ENCODE measurements at regions not wholly inside any gene's neighbourhood (a gene's known extent, or its start where the extent isn't known, plus 50 kb on each side); places are given as distances from the start of the nearest gene placed in this dataset.

DNA sequence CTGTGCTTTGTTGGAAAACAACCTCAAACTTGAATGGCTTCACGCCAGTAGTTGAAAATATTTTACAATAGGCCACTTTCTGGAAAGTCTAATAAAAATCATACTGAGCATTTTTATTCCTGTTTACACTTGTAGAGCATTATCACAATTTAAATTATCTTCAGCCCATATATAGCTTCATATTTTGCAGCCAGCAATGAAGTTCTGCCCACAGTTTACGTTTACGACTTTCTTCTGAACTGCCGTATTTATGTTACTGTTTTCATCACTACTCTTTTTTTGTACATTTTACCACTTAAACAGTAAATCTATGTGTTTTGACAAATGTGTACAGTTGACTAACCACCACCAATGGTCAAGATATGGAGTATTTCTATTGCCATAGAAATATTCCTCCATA, 86.2 kb downstream of the COPS8 start:
- DNase-seq = no peak

DNA sequence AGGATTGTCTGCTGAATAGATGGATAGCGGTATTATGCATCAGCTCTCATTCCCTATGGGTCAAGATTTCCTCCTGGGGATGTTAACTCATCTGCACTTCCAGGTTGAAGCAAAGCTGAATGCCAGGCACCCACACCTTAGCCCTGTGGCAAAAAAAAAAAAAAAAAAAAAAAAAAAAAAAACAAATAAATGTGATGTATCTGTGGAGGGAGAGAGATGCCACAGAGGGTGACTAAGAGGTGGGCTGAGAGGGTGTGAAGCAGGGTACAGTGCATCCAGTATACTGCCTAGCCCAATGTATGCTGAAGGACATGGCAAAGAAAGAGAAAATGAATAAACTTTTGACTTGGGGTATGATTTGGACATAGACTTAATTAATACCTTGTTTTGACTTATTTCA, 91.4 kb downstream of the COPS8 start:
- no peak for DNase-seq

- DNase-seq = no peak
These were observed 92.3 kb downstream of the COPS8 start for GRCh38 chr2:237177986-237178385.

DNA sequence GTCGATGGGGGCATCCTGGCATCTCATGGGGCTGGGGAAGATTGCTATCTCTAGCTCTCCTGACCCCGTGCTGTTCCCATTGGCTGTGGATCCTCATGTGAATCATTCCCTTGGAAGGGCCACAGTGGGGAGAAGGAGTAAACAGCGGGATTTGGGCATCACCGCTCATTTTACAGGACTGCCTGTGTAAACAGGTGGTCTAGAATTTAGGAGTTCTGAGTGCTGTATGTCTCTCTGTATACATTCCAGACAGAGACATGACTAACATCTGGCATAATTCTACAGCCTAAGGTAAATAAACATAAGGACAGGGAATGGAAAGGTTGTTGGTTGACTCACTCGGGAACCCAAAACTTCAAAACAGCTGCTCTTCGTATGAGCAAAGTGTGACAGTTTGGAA, 92.7 kb downstream of the COPS8 start:
- DNase-seq = no peak

GRCh38 chr2:237179161-237179560, 93.5 kb downstream of the COPS8 start:
- DNase-seq = no peak

DNA sequence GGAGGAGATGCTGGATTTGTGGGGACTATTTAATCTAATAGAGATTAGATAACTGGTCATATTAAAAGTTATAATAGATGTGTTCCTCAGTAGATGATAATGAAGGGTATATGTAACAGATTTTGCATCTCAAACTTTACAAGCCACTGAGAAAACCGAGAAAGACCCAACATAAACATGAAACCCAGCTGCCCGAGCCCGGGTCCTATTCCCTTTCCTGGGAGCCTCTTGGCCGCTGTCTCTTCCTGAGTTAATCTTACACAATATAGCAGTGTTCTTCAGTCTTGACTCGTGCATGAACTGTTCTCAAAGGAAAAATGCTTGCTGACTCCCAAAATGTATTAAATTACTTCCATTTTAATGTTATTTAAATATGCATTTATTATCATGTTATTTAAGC, 94.5 kb downstream of the COPS8 start:
- DNase-seq = no peak

DNA sequence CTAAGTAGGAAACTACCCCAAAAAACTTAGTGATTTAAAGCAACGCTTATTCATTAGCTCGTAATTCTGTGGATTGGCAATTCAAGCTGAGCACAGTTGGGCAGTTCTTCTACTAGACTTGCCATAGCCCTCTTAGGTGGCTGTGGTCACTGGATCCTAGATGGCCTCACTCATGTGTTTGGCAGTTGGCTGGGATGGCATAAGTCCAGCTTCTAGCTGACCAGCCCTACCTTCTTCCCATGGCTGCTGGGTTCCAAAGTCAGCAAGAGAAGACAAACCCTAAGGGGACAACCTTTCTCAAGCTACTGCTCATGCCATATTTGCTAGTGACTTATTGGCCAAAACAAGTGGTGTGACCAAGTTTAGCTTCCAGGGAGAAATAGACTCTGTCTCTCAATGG, 95.3 kb downstream of the COPS8 start:
- DNase-seq = no peak

DNA sequence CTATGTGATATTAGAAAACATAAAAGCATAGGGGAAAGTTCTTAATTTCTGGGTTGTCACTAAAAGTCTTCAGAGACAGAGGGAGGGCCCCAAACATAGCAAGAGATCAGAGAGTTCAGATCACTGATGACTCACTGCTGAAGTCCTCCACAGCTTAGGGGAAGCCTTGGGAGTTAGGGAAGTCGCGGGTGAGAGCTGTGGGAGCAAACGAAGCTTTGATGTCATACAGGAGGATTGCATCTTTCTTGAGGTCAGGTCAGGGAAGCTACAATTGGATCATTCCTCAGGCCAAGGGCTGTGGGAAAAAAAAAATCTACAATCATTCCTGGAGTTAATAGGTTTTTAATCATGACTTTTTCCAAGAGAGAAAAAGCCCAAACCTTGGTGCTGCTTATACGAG, 96.2 kb downstream of the COPS8 start:
- DNase-seq = no peak

DNA sequence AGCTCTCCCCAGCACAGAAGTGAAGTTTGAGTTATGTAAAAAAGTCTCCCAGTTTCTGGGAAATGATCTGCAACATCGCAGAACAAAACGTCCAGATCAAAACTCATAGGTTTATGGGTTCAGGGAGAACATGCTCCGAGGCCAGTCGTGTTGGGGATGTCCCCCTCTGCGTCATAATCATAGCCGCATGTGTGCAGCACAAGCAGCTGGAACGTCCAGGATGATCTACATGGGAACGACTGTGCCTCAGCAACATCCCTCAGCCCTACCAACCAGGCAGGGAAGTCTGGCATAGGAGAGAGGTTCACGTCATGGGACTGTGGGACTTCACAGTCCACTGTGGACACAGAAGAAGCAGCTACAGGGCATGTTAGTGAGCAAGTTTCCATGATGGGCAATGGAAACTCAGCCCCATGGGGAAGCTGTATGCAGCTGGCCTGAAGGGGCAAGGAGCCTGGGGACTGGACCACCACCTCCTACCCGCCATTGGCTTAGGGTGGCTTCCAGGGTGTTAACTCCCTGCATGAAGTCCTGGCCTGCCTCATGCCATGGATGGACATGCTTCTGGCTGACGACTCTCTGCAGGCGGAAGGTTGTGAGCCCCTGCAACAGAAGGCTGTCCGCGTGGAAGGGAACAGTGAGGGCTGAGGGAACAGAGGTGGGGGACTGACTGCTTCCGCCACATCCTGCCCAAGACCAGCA, 96.9 kb downstream of the COPS8 start:
- no peak for DNase-seq

DNA sequence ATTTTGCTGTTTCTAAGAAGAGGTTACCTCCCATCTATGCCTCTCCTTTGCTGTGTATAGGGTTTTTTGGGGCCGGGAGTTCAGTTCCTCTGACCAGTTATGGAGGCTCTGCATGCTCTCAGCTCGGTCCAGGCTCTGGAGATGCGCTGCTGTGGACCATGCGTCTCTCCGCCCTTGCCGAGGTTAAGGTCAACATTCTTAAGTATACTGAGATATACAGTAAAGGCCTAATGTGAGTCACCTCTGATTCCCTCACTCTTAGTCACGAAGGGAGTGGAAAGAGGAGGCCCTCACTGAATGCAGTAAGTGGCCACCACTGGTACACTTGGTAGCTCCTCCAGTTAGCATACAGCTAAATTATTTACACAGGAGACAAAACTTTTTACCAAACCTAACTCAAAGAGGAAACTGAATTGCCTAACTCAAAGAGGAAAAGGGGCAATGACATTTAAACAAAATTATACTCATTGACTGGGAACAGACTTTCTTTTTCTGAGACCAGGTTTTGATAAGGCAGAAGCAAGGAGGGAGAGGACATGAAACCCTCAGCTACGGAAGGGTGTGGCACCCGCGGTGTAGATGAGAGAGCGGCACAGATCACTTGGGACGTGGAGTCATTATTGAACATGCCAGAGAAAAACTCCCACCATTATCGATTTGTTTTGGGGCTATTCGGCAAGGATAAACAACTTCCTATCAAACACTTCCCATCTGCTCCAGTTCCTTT, 98.7 kb downstream of the COPS8 start:
- DNase-seq = no peak

- no peak for DNase-seq
These were observed 99.3 kb downstream of the COPS8 start for GRCh38 chr2:237184919-237185552.

- no peak for DNase-seq
These were observed 99.8 kb downstream of the COPS8 start for GRCh38 chr2:237185553-237185925.

GRCh38 chr2:237189799-237190198, 104.1 kb downstream of the COPS8 start:
- no peak for DNase-seq

DNA sequence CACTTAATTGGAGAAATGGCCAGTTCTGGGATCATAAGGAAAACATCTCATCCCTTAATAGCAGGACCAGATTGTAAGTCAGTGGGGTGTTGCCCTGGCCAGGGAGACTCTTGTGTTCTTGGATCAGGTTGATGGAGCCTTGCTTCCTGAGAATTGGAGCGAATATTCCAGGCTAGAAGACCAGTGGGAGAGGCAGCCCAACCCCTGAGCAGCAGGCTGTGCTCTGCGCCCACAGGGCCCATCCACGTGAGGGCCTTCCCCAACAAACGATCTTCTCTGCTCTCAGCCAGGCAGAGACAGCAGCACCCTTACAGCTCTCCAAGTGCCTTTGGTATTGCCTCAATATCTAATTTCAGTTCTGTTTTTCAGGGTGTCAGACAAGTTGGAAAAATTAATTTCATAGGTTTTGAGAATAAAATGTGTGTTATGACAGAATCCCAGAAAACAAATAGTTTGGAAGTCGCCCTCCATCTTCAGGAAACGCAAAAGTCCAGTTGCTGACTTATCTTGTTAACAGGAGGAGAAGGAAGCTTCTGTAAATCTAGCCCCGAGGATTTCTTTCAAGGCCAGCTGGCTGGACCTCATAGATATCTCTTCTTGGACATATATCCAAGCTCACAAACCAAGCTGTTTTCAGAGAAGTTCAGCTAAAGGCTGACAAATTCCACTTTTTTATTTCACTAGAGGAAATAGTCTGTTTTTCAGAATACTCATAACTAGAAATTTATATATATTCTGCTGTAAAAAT, 105.5 kb downstream of the COPS8 start:
- DNase-seq = no peak

GRCh38 chr2:237191714-237192081, 106.0 kb downstream of the COPS8 start:
- no peak for DNase-seq

- no peak for DNase-seq
These were observed 107.2 kb downstream of the COPS8 start for GRCh38 chr2:237192881-237193280.

GRCh38 chr2:237193436-237193835, 107.7 kb downstream of the COPS8 start:
- DNase-seq = no peak

DNA sequence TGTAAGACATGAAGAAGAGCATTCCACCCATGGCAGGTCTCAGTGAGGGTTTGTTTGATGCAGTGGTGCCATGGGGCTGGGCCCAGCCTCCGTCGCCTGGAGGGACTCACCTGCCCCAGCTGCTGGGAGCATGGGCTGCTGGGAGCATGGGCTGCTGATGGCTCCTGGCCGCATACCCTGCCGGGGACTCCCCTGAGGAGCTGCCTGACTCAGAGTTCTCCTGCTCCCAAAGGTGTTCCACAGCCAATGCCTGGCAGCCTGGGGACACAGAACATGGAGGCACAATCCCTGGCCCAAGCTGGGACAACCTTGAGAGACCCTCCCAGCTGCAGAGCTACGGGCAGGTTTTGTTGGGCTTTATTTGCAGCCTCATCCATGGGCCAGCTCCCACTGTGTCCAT, 108.4 kb downstream of the COPS8 start:
- no peak for DNase-seq

DNA sequence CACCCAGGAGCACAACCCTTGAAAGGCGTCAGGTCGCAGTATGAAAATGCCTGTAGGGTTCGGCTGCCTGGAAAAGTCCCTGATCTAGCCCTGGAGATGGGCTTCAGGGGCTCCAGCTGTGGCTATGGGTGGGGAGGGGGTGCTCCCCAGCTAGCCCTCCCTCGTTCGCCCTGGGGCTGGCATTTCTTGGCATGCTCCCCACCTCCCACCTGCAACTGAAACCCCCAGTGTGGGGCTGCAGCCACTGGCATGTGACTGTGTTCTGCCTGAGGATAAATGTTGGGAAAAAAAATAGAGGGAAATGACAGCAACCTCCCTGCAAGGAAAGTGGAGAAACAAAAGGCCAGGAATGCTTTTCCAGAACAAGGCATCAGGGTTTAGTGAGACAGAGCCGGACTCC, 109.2 kb downstream of the COPS8 start:
- no peak for DNase-seq

- no peak for DNase-seq
These were observed 109.9 kb downstream of the COPS8 start for GRCh38 chr2:237195396-237196120.

- no peak for DNase-seq
These were observed 110.7 kb downstream of the COPS8 start for GRCh38 chr2:237196409-237196808.

- peak; percentile 50 for DNase-seq
These were observed 111.4 kb downstream of the COPS8 start for GRCh38 chr2:237196866-237197618.

Measured in COR-L47 (cell line).